ENCODE measurements at regions not wholly inside any gene's neighbourhood (a gene's known extent, or its start where the extent isn't known, plus 50 kb on each side); places are given as distances from the start of the nearest gene placed in this dataset.

DNA sequence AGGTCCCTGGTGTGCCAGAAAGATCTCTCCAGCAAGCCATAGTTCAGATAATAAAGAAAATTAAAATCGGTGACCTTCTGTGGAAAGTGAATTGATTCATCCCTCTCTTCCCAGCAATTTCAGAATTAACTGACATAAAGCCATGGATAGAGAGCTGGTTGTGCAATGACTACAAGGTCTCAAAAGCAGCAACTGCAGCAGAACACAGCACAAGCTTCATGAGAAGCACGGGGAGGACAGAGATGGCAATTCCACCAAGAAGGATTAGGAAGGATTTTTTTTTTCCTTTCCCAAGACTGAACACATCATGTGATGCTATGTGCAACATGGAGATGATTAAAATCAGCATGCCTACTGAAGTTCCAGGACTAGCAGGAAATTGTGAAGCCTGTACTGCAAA, 154.9 kb upstream of the PLEKHG7 start:
- Mint-ChIP-seq H3K9me3 (ENCODE audit: unreplicated experiment) (no peaks in the 10 kb centered on the region), H3K4me1 (ENCODE audit: low read depth, unreplicated experiment) (peaks cover 12% of the 10 kb centered on the region), H3K36me3 (ENCODE audit: insufficient read depth, unreplicated experiment) (no peaks in the 10 kb centered on the region), H3K27me3 (ENCODE audit: insufficient read depth, unreplicated experiment) (no peaks in the 10 kb centered on the region), H3K4me3 (ENCODE audit: unreplicated experiment) (no peak overlapping the region), H3K27ac (ENCODE audit: unreplicated experiment) (no peak overlapping the region)
- intact Hi-C loops (cut with micrococcal nuclease; ENCODE audit: unreplicated experiment): no loop called here
- CTCF ChIA-PET: no interaction called here
- Histone ChIP-seq H3K4me3 (ENCODE audit: low read depth, low read length) (no peak overlapping the region), H3K4me1 (peaks cover 38% of the 10 kb centered on the region), H3K36me3 (ENCODE audit: control insufficient read depth, insufficient read depth, low read length) (no peaks in the 10 kb centered on the region), H3K27me3 (replicated peaks; ENCODE audit: control insufficient read depth, insufficient read depth, low read length) (no peaks in the 10 kb centered on the region), H3K9me3 (no peaks in the 10 kb centered on the region)
- BruUV-seq (replicated peaks): no TSS peak
- DNase-seq: no peak
- POLR2A ChIA-PET: no interaction called here
- TF ChIP-seq, protein P1, sequence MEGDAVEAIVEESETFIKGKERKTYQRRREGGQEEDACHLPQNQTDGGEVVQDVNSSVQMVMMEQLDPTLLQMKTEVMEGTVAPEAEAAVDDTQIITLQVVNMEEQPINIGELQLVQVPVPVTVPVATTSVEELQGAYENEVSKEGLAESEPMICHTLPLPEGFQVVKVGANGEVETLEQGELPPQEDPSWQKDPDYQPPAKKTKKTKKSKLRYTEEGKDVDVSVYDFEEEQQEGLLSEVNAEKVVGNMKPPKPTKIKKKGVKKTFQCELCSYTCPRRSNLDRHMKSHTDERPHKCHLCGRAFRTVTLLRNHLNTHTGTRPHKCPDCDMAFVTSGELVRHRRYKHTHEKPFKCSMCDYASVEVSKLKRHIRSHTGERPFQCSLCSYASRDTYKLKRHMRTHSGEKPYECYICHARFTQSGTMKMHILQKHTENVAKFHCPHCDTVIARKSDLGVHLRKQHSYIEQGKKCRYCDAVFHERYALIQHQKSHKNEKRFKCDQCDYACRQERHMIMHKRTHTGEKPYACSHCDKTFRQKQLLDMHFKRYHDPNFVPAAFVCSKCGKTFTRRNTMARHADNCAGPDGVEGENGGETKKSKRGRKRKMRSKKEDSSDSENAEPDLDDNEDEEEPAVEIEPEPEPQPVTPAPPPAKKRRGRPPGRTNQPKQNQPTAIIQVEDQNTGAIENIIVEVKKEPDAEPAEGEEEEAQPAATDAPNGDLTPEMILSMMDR (IDR thresholded peaks at IDR 0.05; ENCODE audit: insufficient read depth in 1 of 2, low read depth in 1 of 2, low read length in 1 of 2, severe bottlenecking in 1 of 2, unreplicated experiment in 1 of 2): no peak

DNA sequence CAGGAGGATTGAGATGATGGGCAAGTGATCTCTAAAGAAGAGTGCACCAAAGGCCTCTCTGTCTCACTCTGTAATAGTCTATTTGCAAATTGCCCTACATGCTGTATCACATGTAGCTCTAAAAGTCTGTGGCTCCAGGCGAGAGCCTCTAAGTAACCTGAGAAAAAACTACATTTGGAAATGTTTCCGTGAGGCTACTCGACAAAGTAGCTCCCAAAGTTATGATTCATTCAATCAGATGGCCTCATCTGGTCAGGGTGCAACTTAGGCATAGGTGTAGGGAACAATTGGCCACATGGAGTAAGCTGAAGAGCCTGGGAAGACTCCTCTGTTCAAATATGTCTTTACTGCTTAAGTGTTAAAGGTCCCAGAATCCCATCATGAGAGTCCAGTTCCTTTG, 155.4 kb upstream of the PLEKHG7 start:
- no peak overlapping the region for H3K27ac Mint-ChIP-seq (ENCODE audit: unreplicated experiment)
- DNase-seq: no peak
- H3K36me3 ChIP-seq (ENCODE audit: control insufficient read depth, insufficient read depth, low read length): no peaks in the 10 kb centered on the region
- ChIA-PET POLR2A (no interaction called here), CTCF (no interaction called here)
- no peak overlapping the region for H3K4me3 Mint-ChIP-seq (ENCODE audit: unreplicated experiment)
- no peaks in the 10 kb centered on the region for H3K27me3 Mint-ChIP-seq (ENCODE audit: insufficient read depth, unreplicated experiment)
- H3K4me1 ChIP-seq: peaks cover 33% of the 10 kb centered on the region
- H3K4me1 Mint-ChIP-seq (ENCODE audit: low read depth, unreplicated experiment): peaks cover 13% of the 10 kb centered on the region
- H3K27me3 ChIP-seq (replicated peaks; ENCODE audit: control insufficient read depth, insufficient read depth, low read length): no peaks in the 10 kb centered on the region
- H3K9me3 ChIP-seq: no peaks in the 10 kb centered on the region
- TF ChIP-seq, protein P1 (IDR thresholded peaks at IDR 0.05; ENCODE audit: insufficient read depth in 1 of 2, low read depth in 1 of 2, low read length in 1 of 2, severe bottlenecking in 1 of 2, unreplicated experiment in 1 of 2): no peak
- H3K36me3 Mint-ChIP-seq (ENCODE audit: insufficient read depth, unreplicated experiment): no peaks in the 10 kb centered on the region
- BruUV-seq (replicated peaks): no TSS peak
- no peak overlapping the region for H3K4me3 ChIP-seq (ENCODE audit: low read depth, low read length)
- H3K9me3 Mint-ChIP-seq (ENCODE audit: unreplicated experiment): no peaks in the 10 kb centered on the region
- intact Hi-C loops (cut with micrococcal nuclease; ENCODE audit: unreplicated experiment): no loop called here

DNA sequence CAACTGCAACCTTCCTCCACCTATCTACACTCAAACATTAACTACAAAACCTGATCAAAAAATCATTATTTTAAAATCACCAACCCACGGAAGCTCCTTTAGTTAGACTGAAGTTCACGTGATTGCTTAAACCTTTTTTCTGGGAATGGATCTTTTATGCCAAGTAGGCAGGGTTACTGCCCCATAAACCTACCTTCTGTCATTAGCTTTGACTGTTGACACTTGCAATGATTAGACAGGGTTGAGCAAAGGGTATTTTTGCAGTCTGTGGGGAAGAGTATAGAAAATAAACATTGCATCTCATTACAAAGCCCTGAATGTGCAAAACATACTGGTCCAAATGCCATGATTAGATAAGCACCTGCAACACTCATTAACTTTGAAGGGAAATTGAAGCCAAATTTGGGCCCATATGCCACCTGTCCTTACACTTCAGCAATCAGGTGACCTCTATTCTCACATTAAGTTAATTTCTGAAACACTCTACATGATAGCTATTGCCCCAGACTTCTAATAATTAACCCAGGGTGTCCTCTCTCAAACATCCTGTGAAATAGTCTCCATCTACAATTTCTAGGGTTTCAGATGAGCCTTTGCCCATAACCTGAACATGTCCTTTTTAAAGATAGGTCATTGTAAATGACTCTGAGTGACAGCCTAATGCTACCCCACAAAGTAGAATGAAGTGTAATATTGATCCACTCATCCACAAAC, 156.0 kb upstream of the PLEKHG7 start:
- Histone ChIP-seq H3K4me1 (peaks cover 27% of the 10 kb centered on the region; the same call in 1 of the 2 replicates), H3K4me3 (ENCODE audit: low read depth, low read length) (no peak overlapping the region), H3K9me3 (no peaks in the 10 kb centered on the region), H3K27me3 (replicated peaks; ENCODE audit: control insufficient read depth, insufficient read depth, low read length) (no peaks in the 10 kb centered on the region), H3K36me3 (ENCODE audit: control insufficient read depth, insufficient read depth, low read length) (no peaks in the 10 kb centered on the region)
- DNase-seq: peak in 1 of 2 experiments; percentile 37
- Mint-ChIP-seq H3K4me3 (ENCODE audit: unreplicated experiment) (no peak overlapping the region), H3K27me3 (ENCODE audit: insufficient read depth, unreplicated experiment) (no peaks in the 10 kb centered on the region), H3K4me1 (ENCODE audit: low read depth, unreplicated experiment) (peaks cover 13% of the 10 kb centered on the region), H3K36me3 (ENCODE audit: insufficient read depth, unreplicated experiment) (no peaks in the 10 kb centered on the region), H3K9me3 (ENCODE audit: unreplicated experiment) (no peaks in the 10 kb centered on the region), H3K27ac (ENCODE audit: unreplicated experiment) (no peak overlapping the region)
- POLR2A ChIA-PET: no interaction called here
- TF ChIP-seq, protein P1 (IDR thresholded peaks at IDR 0.05; ENCODE audit: insufficient read depth in 1 of 2, low read depth in 1 of 2, low read length in 1 of 2, severe bottlenecking in 1 of 2, unreplicated experiment in 1 of 2): no peak
- intact Hi-C loops (cut with micrococcal nuclease; ENCODE audit: unreplicated experiment): loop anchor here (1.0 kb wide), 1 partner anchor 12 kb away; no protein-coding TSS in a partner anchor
- CTCF ChIA-PET: no interaction called here
- BruUV-seq (replicated peaks): no TSS peak

All from Caco-2 (cell line).